ENCODE measurements at regions not wholly inside any gene's neighbourhood (a gene's known extent, or its start where the extent isn't known, plus 50 kb on each side); places are given as distances from the start of the nearest gene placed in this dataset.

DNA sequence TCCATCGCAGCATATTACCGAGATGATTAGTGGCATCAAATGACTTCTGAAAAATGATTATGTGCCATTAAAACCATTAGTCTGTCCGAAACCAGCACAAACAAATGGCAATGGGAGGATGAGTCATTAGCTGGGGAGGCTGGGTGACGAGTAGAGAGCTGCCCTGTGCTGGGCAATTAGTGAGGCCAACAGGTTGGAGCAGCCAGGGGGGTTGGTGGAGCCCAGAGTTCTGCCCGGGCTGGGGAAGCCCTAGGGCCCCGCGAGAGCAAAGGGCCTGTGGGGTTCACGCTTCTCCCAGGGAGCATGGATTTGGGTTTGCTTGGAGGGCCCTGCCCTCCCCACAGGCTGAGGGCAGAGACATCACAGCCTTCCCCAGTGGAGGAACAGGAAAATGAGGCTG is 152.1 kb upstream of the RPL38 start:
- no peak for DNase-seq (ENCODE audit: low spot score)
- H3K4me1 Mint-ChIP-seq (ENCODE audit: low read depth) = no peaks in the 10 kb centered on the region
- H3K9me3 Mint-ChIP-seq = no peaks in the 10 kb centered on the region
- no peak overlapping the region for H3K4me3 Mint-ChIP-seq
- H3K27me3 Mint-ChIP-seq (ENCODE audit: low read depth) = peaks cover 8% of the 10 kb centered on the region
- H3K36me3 Mint-ChIP-seq (ENCODE audit: low read depth) = no peaks in the 10 kb centered on the region
- no peak overlapping the region for H3K27ac Mint-ChIP-seq

DNA sequence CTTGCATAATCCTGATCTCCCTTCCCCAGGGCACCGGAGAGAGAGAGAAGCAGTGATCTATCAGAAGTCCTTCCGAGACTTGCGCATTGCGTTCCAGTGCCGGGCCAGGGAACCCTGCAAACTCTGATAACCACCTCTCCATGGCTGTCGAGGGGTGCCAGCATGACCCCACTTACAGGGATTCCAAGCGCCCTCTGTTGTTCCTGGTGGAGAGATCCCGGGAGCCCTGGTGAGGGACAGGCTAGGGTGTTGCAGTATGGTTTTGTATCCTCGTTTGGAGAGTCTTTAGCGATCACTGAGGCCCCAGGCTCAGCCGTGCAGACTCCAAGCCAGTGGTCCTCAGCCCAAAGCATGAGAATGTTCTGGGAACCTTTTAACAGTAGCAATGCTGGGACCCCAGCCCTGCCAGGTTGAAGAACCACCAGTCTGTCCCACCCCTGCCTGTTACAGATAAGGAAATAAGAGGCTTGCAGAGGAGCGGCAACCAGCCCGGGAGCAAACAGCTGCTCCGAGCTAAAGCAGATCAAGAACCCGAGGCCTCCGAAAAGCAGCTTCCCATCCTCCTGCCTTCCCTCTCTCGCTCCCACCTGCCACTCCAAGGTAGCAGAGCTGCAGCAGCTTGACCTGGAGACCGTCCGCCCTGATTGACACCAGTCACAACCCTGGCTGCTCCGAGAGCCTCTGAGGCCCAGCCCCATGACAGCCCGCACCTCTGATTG is 150.3 kb upstream of the RPL38 start:
- Mint-ChIP-seq H3K27ac (no peak overlapping the region), H3K36me3 (ENCODE audit: low read depth) (no peaks in the 10 kb centered on the region), H3K27me3 (ENCODE audit: low read depth) (peaks cover 10% of the 10 kb centered on the region), H3K4me1 (ENCODE audit: low read depth) (no peaks in the 10 kb centered on the region), H3K4me3 (no peak overlapping the region), H3K9me3 (no peaks in the 10 kb centered on the region)
- DNase-seq (ENCODE audit: low spot score) = no peak

DNA sequence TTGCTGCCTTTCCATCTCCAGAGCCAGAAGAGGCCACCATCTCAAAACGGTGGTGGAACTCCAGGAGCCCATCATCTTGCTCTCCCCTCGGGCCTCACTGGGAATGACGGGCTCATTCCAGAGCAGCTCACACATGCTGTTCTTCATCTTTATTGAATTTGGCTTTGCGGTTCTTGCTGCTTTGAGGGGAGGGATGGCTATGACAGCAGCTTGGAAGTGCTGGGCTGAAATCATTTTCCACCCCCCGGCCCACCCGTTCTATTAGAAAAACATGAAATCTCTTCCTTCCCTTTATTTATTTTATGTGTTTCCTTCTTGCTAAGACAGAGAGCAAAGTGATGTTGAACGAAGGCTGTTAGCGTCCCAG is 149.8 kb upstream of the RPL38 start:
- H3K36me3 Mint-ChIP-seq (ENCODE audit: low read depth) = no peaks in the 10 kb centered on the region
- no peak overlapping the region for H3K4me3 Mint-ChIP-seq
- H3K27ac Mint-ChIP-seq = no peak overlapping the region
- no peaks in the 10 kb centered on the region for H3K9me3 Mint-ChIP-seq
- H3K4me1 Mint-ChIP-seq (ENCODE audit: low read depth) = no peaks in the 10 kb centered on the region
- peaks cover 11% of the 10 kb centered on the region for H3K27me3 Mint-ChIP-seq (ENCODE audit: low read depth)
- no peak for DNase-seq (ENCODE audit: low spot score)

DNA sequence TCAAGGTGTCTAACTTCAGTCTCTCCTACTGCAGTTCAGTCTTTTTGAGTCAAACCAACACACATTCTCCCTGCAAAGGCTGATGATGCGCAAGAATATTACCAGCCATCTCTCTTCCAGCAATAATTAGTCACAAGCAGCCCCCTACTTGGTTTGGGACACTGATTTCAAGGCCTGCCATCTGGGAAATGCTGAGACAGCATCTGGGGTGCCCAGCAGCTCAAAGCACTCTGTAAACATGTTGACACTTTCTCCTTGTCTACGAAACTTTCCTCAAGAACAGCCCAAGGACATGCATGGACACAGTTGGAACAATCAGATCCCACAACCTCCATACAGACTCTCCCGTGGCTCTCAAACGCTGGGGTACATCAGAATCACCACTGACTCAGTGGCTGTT is 149.2 kb upstream of the RPL38 start:
- Mint-ChIP-seq H3K27me3 (ENCODE audit: low read depth) (peaks cover 11% of the 10 kb centered on the region), H3K4me3 (no peak overlapping the region), H3K9me3 (no peaks in the 10 kb centered on the region), H3K36me3 (ENCODE audit: low read depth) (no peaks in the 10 kb centered on the region), H3K27ac (no peak overlapping the region), H3K4me1 (ENCODE audit: low read depth) (no peaks in the 10 kb centered on the region)
- DNase-seq (ENCODE audit: low spot score) = no peak

DNA sequence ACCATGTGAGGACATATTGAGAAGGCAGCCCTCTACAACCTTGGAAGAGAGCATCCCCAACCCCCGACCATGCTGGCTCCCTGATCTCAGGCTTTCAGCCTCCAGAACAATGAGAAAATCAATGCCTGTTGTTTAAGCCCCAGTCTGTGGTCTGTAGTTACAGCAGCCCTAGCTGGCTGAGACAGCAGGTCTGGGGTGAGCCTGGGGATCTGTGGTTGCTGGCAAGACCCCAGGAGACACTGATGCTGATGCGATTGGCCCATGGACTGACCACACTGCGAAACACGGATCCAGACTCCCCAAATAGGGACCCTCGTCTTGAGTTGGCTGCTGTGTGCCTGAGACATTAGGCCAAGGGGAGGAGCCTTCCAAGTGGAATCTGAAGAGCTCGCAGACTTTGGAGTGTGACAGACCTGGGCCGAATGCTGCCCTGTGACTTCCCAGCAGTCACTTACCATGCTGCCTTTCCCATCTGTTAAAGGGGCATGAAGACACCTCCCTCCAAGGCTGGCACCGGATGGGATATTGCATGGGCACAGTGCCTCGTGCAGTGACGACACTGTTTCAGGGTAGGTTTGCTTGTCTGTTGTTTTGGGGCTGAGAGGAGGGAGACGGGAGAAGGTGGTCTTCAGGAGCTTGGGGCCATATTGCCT is 147.8 kb upstream of the RPL38 start:
- no peaks in the 10 kb centered on the region for H3K36me3 Mint-ChIP-seq (ENCODE audit: low read depth)
- no peaks in the 10 kb centered on the region for H3K9me3 Mint-ChIP-seq
- H3K4me1 Mint-ChIP-seq (ENCODE audit: low read depth) = no peaks in the 10 kb centered on the region
- DNase-seq (ENCODE audit: low spot score) = no peak
- H3K27me3 Mint-ChIP-seq (ENCODE audit: low read depth) = peaks cover 11% of the 10 kb centered on the region
- no peak overlapping the region for H3K4me3 Mint-ChIP-seq
- H3K27ac Mint-ChIP-seq = no peak overlapping the region

DNA sequence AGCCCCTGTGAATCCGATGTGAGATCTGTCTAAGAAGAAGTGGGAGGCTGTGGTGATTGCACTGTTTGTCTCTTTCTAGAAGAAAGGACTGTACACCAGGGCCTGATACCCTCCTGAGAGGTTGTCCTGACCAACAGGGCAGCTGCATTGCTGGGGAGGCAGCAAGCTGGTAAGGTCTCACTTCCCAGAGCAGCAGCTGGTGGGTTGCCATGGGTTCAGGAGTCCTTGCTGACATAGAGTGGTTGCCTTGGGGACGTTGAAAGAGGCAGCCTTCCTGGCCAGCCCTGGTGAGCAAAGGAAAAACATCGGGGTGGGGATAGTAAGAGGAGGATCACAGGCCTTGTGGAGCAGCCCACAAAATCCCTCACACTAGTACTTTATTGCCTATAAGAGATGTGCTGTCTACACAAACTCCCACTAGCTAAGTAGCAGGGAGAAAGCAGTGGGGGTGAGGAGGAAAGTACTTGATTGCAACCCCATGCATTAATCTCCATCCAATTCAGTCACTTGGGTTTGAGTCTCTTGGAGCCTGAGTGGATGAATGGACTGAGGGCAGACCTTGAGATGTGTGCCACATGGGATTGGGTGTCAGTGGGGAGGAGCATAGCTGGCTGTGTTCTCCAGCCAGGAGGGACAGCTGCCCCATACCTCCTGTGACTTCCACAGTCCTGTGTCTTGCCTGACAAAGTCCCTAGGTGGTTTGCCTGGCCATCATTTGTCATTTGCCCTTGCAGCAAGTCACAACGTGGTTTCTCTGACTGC is 143.8 kb upstream of the RPL38 start:
- DNase-seq (ENCODE audit: low spot score) = no peak
- Mint-ChIP-seq H3K27me3 (ENCODE audit: low read depth) (peaks cover 8% of the 10 kb centered on the region), H3K36me3 (ENCODE audit: low read depth) (no peaks in the 10 kb centered on the region), H3K4me3 (no peak overlapping the region), H3K27ac (no peak overlapping the region), H3K9me3 (no peaks in the 10 kb centered on the region), H3K4me1 (ENCODE audit: low read depth) (no peaks in the 10 kb centered on the region)

DNA sequence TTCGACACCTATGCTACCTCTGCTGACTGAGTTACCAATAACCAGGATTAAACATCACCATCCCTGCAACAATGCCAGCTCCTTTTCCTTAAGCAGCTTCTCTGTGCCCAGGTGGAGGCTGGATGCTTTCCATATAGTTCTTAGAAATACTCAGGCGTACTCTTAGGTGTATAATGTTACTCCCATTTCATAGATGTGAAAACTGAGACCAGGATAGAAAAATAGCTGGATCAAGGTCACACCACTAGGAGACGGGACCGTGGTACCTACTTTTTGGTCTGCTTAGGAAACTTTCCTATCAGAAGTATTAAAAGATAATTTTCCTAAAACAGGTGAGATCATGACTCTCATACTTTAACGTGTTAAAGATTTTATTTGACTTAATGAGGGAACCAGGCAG is 141.7 kb upstream of the RPL38 start:
- Mint-ChIP-seq H3K27me3 (ENCODE audit: low read depth) (peaks cover 8% of the 10 kb centered on the region), H3K4me1 (ENCODE audit: low read depth) (no peaks in the 10 kb centered on the region), H3K4me3 (no peak overlapping the region), H3K9me3 (no peaks in the 10 kb centered on the region), H3K36me3 (ENCODE audit: low read depth) (no peaks in the 10 kb centered on the region), H3K27ac (no peak overlapping the region)
- no peak for DNase-seq (ENCODE audit: low spot score)

DNA sequence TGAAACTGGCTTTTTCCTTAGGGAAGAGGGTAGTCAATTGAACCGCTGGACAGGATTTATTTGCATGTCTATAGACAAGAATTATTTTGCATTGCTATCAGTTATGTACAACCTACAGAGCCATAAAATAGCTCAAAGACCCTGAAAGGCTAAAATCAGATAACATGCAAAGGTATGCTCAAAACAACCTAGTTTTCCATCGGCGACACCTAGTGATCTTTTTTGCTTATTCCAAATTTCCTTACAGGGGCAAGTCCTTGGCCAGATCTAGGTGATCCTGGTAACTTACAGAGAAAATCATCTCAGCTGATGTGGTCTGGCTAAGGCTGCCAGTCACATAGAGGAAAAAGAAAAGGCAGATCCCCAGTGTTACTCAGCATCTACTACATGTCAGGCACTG is 141.2 kb upstream of the RPL38 start:
- Mint-ChIP-seq H3K27me3 (ENCODE audit: low read depth) (peaks cover 6% of the 10 kb centered on the region), H3K4me3 (no peak overlapping the region), H3K9me3 (no peaks in the 10 kb centered on the region), H3K36me3 (ENCODE audit: low read depth) (no peaks in the 10 kb centered on the region), H3K4me1 (ENCODE audit: low read depth) (no peaks in the 10 kb centered on the region), H3K27ac (no peak overlapping the region)
- DNase-seq (ENCODE audit: low spot score) = no peak

DNA sequence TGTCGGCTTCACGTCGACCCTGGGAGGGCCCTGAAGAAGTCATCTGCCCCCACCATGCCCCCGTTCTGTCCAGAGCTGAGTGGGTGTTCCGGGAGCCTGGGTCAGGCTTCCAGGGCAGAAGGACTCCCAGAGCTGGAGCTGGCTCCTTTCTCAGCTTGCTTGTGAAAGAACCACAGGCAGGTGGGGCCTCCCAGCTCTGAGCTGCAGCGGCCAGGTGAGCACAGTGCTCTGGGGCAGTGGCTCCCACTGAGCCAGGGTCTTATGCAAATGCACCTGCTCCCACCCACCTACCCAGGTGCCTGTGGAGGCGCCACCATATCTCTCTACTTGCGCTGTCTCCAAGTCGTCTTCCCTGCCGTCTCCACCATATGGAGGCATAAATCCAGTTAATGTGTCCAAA is 140.0 kb upstream of the RPL38 start:
- Mint-ChIP-seq H3K27me3 (ENCODE audit: low read depth) (peaks cover 3% of the 10 kb centered on the region), H3K27ac (no peak overlapping the region), H3K9me3 (no peaks in the 10 kb centered on the region), H3K36me3 (ENCODE audit: low read depth) (no peaks in the 10 kb centered on the region), H3K4me3 (no peak overlapping the region), H3K4me1 (ENCODE audit: low read depth) (no peaks in the 10 kb centered on the region)
- no peak for DNase-seq (ENCODE audit: low spot score)

DNA sequence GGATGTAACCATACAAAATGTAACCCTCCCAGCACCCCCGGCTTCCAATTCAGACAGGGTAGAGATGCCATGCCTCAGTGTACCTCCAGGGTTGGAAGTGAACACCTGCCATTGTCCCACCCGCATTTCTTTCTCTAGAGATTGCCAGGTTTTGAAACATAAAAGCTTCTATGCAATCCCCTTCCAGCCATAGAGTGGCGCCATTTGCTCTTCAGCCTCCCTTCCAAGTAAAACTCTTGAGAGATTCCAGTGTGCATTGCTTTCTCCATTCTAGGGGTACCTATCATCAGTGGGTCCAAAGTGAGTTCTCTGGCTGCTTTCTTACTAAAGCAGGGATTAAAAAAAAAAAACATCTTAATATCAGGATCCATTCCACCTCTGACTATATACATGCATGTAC is 133.1 kb upstream of the RPL38 start:
- Mint-ChIP-seq H3K27ac (no peak overlapping the region), H3K27me3 (ENCODE audit: low read depth) (no peaks in the 10 kb centered on the region), H3K36me3 (ENCODE audit: low read depth) (no peaks in the 10 kb centered on the region), H3K4me1 (ENCODE audit: low read depth) (no peaks in the 10 kb centered on the region), H3K9me3 (no peaks in the 10 kb centered on the region), H3K4me3 (no peak overlapping the region)
- DNase-seq (ENCODE audit: low spot score) = no peak

DNA sequence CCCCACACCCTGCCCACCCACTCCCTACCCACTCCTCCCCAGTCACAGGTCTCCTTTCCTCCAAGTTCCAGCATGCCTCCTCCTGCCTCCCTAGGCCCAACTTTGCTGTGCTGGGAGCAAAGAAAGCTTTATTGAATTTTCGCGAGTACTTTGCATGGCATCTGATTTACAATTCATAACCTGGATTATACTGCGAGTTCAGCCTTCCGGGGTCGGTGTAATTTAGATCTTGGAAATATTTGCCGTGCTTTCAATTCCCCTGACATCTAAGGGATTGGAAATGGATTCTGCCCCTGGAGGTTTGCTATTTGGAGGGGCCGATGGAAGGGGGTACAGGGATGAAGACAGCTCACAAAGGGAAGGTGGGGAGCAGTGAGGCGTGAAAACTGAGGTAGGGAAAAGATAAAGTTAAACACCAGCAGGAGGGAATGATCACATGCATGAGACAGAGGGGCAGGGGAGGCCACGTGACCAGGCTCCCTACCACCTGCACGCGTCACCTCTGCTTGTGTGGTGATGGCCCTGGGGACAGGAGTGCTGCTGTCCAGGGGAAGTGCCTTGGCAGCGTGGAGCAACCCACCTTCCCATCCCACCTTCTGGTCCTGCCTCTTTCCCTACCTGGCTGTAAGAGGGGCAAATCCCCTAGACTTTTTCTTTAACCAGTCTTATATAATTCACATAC is 132.3 kb upstream of the RPL38 start:
- no peaks in the 10 kb centered on the region for H3K27me3 Mint-ChIP-seq (ENCODE audit: low read depth)

DNA sequence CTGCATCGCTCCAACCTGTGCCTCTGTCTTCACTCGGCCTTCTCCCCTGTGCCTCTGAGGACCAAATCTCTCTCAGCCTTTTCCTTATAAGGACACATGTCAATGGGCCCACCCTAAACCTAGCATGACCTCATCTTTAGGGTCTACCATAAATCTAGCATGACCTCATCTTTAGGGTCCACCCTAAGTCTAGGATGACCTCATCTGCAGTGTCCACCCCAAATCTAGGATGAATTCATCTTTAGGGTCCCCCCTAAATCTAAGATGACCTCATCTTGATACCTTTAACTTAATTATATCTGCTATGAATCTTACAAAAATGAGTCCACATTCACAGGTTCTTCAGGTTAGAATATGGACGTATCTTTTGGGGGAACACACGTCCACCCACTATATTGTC is 131.1 kb upstream of the RPL38 start:
- H3K27ac Mint-ChIP-seq = no peak overlapping the region
- H3K36me3 Mint-ChIP-seq (ENCODE audit: low read depth) = no peaks in the 10 kb centered on the region
- DNase-seq (ENCODE audit: low spot score) = no peak
- H3K4me3 Mint-ChIP-seq = no peak overlapping the region
- no peaks in the 10 kb centered on the region for H3K9me3 Mint-ChIP-seq
- H3K4me1 Mint-ChIP-seq (ENCODE audit: low read depth) = no peaks in the 10 kb centered on the region
- no peaks in the 10 kb centered on the region for H3K27me3 Mint-ChIP-seq (ENCODE audit: low read depth)

More for the DNA sequence above, 132.3 kb upstream of the RPL38 start:
- Mint-ChIP-seq H3K27ac (no peak overlapping the region), H3K4me3 (no peak overlapping the region), H3K4me1 (ENCODE audit: low read depth) (no peaks in the 10 kb centered on the region), H3K9me3 (no peaks in the 10 kb centered on the region), H3K36me3 (ENCODE audit: low read depth) (no peaks in the 10 kb centered on the region)
- DNase-seq (ENCODE audit: low spot score) = no peak

DNA sequence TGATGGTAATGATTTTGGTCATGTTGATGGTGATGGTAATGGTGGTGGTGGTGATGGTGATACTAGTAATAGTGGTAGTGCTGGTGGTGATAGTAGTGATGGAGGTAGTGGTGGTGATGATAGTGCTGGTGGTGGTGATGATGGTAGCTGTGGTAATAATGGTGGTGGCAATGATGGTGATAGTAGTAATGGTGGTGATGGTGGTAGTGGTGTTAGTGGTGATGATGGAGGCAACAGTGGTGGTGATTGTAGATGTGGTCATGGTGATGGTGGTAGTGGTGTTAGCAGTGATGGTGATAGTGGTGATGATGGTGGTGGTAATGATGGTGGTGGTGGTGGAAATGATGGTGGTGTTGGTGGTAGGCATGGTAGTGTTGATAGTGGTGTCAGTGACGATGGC is 127.0 kb upstream of the RPL38 start:
- no peaks in the 10 kb centered on the region for H3K27me3 Mint-ChIP-seq (ENCODE audit: low read depth)
- no peak for DNase-seq (ENCODE audit: low spot score)
- no peak overlapping the region for H3K27ac Mint-ChIP-seq
- H3K4me1 Mint-ChIP-seq (ENCODE audit: low read depth) = no peaks in the 10 kb centered on the region
- no peaks in the 10 kb centered on the region for H3K36me3 Mint-ChIP-seq (ENCODE audit: low read depth)
- no peaks in the 10 kb centered on the region for H3K9me3 Mint-ChIP-seq
- H3K4me3 Mint-ChIP-seq = no peak overlapping the region

DNA sequence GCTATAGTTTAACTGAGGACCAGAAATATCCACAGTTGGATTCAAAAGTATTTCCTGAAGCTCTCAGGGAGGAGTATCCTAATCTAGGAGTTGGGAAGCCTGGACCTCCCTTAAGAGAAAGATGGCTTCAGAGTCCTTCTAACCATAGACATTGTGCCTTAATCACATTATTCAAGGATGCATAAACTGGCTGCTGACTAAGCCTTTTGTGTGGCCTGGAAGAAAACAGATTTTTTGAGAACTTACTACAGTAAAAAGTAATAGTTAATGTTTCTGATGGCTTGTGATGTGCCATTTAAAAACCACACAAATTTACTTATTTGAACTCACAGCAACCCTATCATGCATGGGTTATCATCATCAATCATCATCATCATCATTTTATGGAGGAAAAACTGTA is 126.2 kb upstream of the RPL38 start:
- no peak for DNase-seq (ENCODE audit: low spot score)
- Mint-ChIP-seq H3K9me3 (no peaks in the 10 kb centered on the region), H3K27me3 (ENCODE audit: low read depth) (no peaks in the 10 kb centered on the region), H3K27ac (no peak overlapping the region), H3K4me3 (no peak overlapping the region), H3K4me1 (ENCODE audit: low read depth) (no peaks in the 10 kb centered on the region), H3K36me3 (ENCODE audit: low read depth) (no peaks in the 10 kb centered on the region)
